Kidney epithelial cell (primary cell): ENCODE measurements at regions not wholly inside any gene's neighbourhood (a gene's known extent, or its start where the extent isn't known, plus 50 kb on each side); places are given as distances from the start of the nearest gene placed in this dataset.
"Not testable (repeated sequence)": the region's sequence is repeated elsewhere in the genome, so short reads cannot be mapped to it uniquely, and the experiment has no call there.

ENCODE experiments used
- DNase-seq: peaks from one replicate; pipeline ENCODE4 v3.0.0-alpha.2; 2010; ENCODE audit warnings: low read depth
- H3K27me3 ChIP-seq: 2 replicates; pipeline ENCODE4 v1.6.0; 2011; ENCODE audit warnings: low read length; ENCODE audit not compliant: control insufficient read depth, insufficient read depth
- H3K36me3 ChIP-seq: 2 replicates; pipeline ENCODE4 v1.5.1; 2011; ENCODE audit warnings: low read length; ENCODE audit not compliant: control insufficient read depth, insufficient read depth
- H3K4me3 ChIP-seq: 2 replicates; pipeline ENCODE4 v1.5.1; 2011; ENCODE audit warnings: low read depth, mild to moderate bottlenecking, control low read depth, low read length
- CTCF ChIP-seq: IDR thresholded peaks from 2 replicates; pipeline ENCODE4 v1.5.1; 2011; ENCODE audit warnings: mild to moderate bottlenecking, moderate library complexity, low read length, control low read depth, inconsistent platforms; ENCODE audit not compliant: insufficient read depth, poor library complexity, severe bottlenecking

- H3K27me3 ChIP-seq = no peaks in the 10 kb centered on the region
- no peak for DNase-seq
- no peak for TF ChIP-seq CTCF
- H3K4me3 ChIP-seq = no peak overlapping the region
- no peaks in the 10 kb centered on the region for H3K36me3 ChIP-seq
Observed at GRCh38 chr4:159779716-159780115, 676.8 kb downstream of the RAPGEF2 start.

GRCh38 chr4:159780196-159780922 is 677.5 kb downstream of the RAPGEF2 start:
- Histone ChIP-seq H3K36me3 (no peaks in the 10 kb centered on the region), H3K4me3 (no peak overlapping the region), H3K27me3 (no peaks in the 10 kb centered on the region)
- no peak for DNase-seq
- no peak for TF ChIP-seq CTCF

GRCh38 chr4:159787901-159788300 is 685.0 kb downstream of the RAPGEF2 start:
- no peak for TF ChIP-seq CTCF
- no peak for DNase-seq
- no peak overlapping the region for H3K4me3 ChIP-seq
- no peaks in the 10 kb centered on the region for H3K27me3 ChIP-seq
- no peaks in the 10 kb centered on the region for H3K36me3 ChIP-seq

GRCh38 chr4:159791334-159791733 is 688.5 kb downstream of the RAPGEF2 start:
- Histone ChIP-seq H3K4me3 (no peak overlapping the region), H3K27me3 (no peaks in the 10 kb centered on the region), H3K36me3 (no peaks in the 10 kb centered on the region)
- no peak for DNase-seq
- no peak for TF ChIP-seq CTCF

GRCh38 chr4:159804592-159804991 is 701.7 kb downstream of the RAPGEF2 start:
- not testable (repeated sequence) for H3K36me3 ChIP-seq, DNase-seq, H3K4me3 ChIP-seq, H3K27me3 ChIP-seq

GRCh38 chr4:159823743-159824142 is 720.9 kb downstream of the RAPGEF2 start:
- Histone ChIP-seq H3K36me3 (no peaks in the 10 kb centered on the region), H3K4me3 (no peak overlapping the region), H3K27me3 (no peaks in the 10 kb centered on the region)
- peak; percentile 70 for DNase-seq
- TF ChIP-seq CTCF = no peak
